ENCODE measurements at regions not wholly inside any gene's neighbourhood (a gene's known extent, or its start where the extent isn't known, plus 50 kb on each side); places are given as distances from the start of the nearest gene placed in this dataset.

GRCh38 chr17:53336281-53336680 is 486.4 kb upstream of the KIF2B start:
- H3K4me2 ChIP-seq (ENCODE audit: low read depth, low read length) = no peak overlapping the region
- H3K36me3 ChIP-seq (replicated peaks in 1 of 2; ENCODE audit: control insufficient read depth in 1 of 2, insufficient read depth in 2 of 2, low read length in 2 of 2) = no peaks in the 10 kb centered on the region
- no TSS peak for BruUV-seq (replicated peaks)
- ATAC-seq = no peak
- TF ChIP-seq UBTF (CRISPR knock-in tag; IDR thresholded peaks at IDR 0.05) = no peak
- TF ChIP-seq ZNF432 (CRISPR knock-in tag; IDR thresholded peaks at IDR 0.05; ENCODE audit: borderline replicate concordance) = no peak
- TF ChIP-seq ZNF274 (CRISPR knock-in tag; IDR thresholded peaks at IDR 0.05) = no peak
- TF ChIP-seq CREBL2 (CRISPR knock-in tag; IDR thresholded peaks at IDR 0.05; ENCODE audit: borderline replicate concordance) = no peak
- peaks cover 92% of the 10 kb centered on the region for H3K9me3 ChIP-seq (ENCODE audit: low read length)
- no peaks in the 10 kb centered on the region for H4K20me1 ChIP-seq (ENCODE audit: insufficient read depth, low read length)
- H3K4me3 ChIP-seq (replicated peaks in 1 of 3; ENCODE audit: insufficient read depth in 1 of 3, low read depth in 2 of 3, low read length in 3 of 3) = no peak overlapping the region
- H3K79me2 ChIP-seq (ENCODE audit: insufficient read depth, low read length) = no peaks in the 10 kb centered on the region
- H3K27me3 ChIP-seq (ENCODE audit: control insufficient read depth in 1 of 2, insufficient read depth in 2 of 2, low read length in 2 of 2) = no peaks in the 10 kb centered on the region
- intact Hi-C loops (cut with micrococcal nuclease; ENCODE audit: unreplicated experiment) (no loop called here), in situ Hi-C loops (cut with HindIII; ENCODE audit: extremely low pct_ligation_motif_present, low pct_unique_long_range_greater_than_20kb) (no loop called here)
- no peak for FAIRE-seq
- H3K9ac ChIP-seq (ENCODE audit: insufficient read depth, low read depth, low read length) = no peak overlapping the region
- DNase-seq (ENCODE audit: low spot score) = no peak
- CTCF ChIA-PET (ENCODE audit: low intra/inter-chr PET ratio, low total read pairs) = no interaction called here
- POLR2A ChIA-PET = no interaction called here
- H3K4me1 ChIP-seq (ENCODE audit: insufficient read depth, low read length) = no peaks in the 10 kb centered on the region
- no peak overlapping the region for H2AFZ ChIP-seq (ENCODE audit: low read length)
- no peak overlapping the region for H3K27ac ChIP-seq (ENCODE audit: extremely low read length, insufficient read depth, low read length)
- WGBS (ENCODE audit: low lambda C conversion rate) = 3% methylated on average over 3 of the region's 4 CpGs

- no TSS peak for BruUV-seq (replicated peaks)
- Histone ChIP-seq H2AFZ (ENCODE audit: low read length) (no peak overlapping the region), H3K4me3 (replicated peaks in 1 of 3; ENCODE audit: insufficient read depth in 1 of 3, low read depth in 2 of 3, low read length in 3 of 3) (no peak overlapping the region), H3K4me2 (ENCODE audit: low read depth, low read length) (no peak overlapping the region), H3K27ac (ENCODE audit: extremely low read length, insufficient read depth, low read length) (no peak overlapping the region), H3K36me3 (replicated peaks in 1 of 2; ENCODE audit: control insufficient read depth in 1 of 2, insufficient read depth in 2 of 2, low read length in 2 of 2) (no peaks in the 10 kb centered on the region), H3K9ac (ENCODE audit: insufficient read depth, low read depth, low read length) (no peak overlapping the region), H3K9me3 (ENCODE audit: low read length) (peaks cover 92% of the 10 kb centered on the region), H3K27me3 (ENCODE audit: control insufficient read depth in 1 of 2, insufficient read depth in 2 of 2, low read length in 2 of 2) (no peaks in the 10 kb centered on the region), H3K4me1 (ENCODE audit: insufficient read depth, low read length) (no peaks in the 10 kb centered on the region), H3K79me2 (ENCODE audit: insufficient read depth, low read length) (no peaks in the 10 kb centered on the region), H4K20me1 (ENCODE audit: insufficient read depth, low read length) (no peaks in the 10 kb centered on the region)
- CTCF ChIA-PET (ENCODE audit: low intra/inter-chr PET ratio, low total read pairs) = no interaction called here
- FAIRE-seq (no peak), DNase-seq (ENCODE audit: low spot score) (no peak), ATAC-seq (no peak)
- in situ Hi-C loops (cut with HindIII; ENCODE audit: extremely low pct_ligation_motif_present, low pct_unique_long_range_greater_than_20kb) (no loop called here), intact Hi-C loops (cut with micrococcal nuclease; ENCODE audit: unreplicated experiment) (no loop called here)
- WGBS (ENCODE audit: low lambda C conversion rate) = 0% methylated on average over 1 of the region's 1 CpG
- TF ChIP-seq TFAP4 (IDR thresholded peaks at IDR 0.05; ENCODE audit: borderline replicate concordance, low read depth) = no peak
- peak; percentile 83 to 96 for TF ChIP-seq MAFK (conservative IDR thresholded peaks at IDR 0.05 in 1 of 2, IDR thresholded peaks at IDR 0.05 in 1 of 2; ENCODE audit: low read length in 2 of 2)
- no peak for TF ChIP-seq CC2D1A (CRISPR knock-in tag; IDR thresholded peaks at IDR 0.05)
- TF ChIP-seq ZNF275 (CRISPR knock-in tag; IDR thresholded peaks at IDR 0.05; ENCODE audit: borderline replicate concordance) = no peak
- TF ChIP-seq CTCF (CRISPR knock-in tag; IDR thresholded peaks at IDR 0.05) = no peak
- no peak for TF ChIP-seq RBM22 (optimal IDR thresholded peaks at IDR 0.05; ENCODE audit: low read length)
- peak; percentile 92 for TF ChIP-seq MAFF (IDR thresholded peaks at IDR 0.05; ENCODE audit: low read depth, low read length)
- POLR2A ChIA-PET = no interaction called here
Measured at GRCh38 chr17:53335443-53335842, 487.3 kb upstream of the KIF2B start.

Measured in HepG2 (cell line).